ENCODE measurements at regions not wholly inside any gene's neighbourhood (a gene's known extent, or its start where the extent isn't known, plus 50 kb on each side); places are given as distances from the start of the nearest gene placed in this dataset.

DNA sequence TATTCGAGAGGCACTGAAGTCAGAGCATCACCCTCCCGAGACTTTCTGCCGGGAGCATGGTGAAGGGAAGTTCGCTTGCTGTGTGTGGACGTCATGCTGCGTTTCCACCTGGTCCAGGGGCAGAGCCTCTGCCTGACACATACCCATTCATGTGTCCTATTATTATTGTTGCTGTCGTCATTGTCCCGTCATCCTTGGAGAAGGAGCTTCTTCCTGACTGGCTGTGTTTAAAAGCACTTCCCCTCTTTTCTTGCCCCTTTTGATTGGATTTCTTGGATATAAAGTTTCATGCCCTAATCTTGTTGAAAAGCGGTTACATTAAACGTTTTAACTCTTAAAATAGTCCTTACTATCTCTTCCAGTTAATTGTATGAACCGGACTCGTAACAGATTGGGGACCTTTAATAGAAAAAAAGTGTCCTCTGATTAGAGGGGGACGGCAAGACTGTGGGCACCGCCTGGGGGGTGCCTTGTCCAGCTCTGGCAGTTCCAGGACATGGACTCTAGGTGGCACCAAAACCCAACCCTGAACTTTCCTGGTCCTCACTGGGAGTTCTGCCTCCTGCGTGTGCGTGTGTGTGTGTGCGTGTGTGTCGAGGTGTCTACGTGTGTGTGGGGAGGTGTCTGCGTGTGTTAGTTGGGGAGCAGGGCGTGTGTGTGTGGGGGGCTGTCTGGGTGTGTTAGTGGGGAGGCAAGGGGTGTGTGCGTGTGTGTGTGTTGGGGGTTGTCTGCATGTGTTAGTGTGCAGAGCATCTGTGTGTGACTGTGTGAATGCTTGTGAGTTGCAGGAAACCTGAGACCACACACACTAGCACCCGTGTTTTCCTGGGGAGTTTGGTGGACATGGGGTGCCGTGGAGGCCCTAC, 133.3 kb upstream of the CIBAR2 start:
- Histone ChIP-seq H3K4me1 (no peaks in the 10 kb centered on the region), H3K4me3 (no peak overlapping the region), H3K9me3 (no peaks in the 10 kb centered on the region), H3K27ac (no peak overlapping the region), H3K36me3 (no peaks in the 10 kb centered on the region), H3K27me3 (ENCODE audit: low read depth) (no peaks in the 10 kb centered on the region)
- ATAC-seq (peak; percentile 73 to 76), DNase-seq (peak; percentile 61)
- intact Hi-C loops (cut with DNase I), result no loop called here
- TF ChIP-seq, protein P1, sequence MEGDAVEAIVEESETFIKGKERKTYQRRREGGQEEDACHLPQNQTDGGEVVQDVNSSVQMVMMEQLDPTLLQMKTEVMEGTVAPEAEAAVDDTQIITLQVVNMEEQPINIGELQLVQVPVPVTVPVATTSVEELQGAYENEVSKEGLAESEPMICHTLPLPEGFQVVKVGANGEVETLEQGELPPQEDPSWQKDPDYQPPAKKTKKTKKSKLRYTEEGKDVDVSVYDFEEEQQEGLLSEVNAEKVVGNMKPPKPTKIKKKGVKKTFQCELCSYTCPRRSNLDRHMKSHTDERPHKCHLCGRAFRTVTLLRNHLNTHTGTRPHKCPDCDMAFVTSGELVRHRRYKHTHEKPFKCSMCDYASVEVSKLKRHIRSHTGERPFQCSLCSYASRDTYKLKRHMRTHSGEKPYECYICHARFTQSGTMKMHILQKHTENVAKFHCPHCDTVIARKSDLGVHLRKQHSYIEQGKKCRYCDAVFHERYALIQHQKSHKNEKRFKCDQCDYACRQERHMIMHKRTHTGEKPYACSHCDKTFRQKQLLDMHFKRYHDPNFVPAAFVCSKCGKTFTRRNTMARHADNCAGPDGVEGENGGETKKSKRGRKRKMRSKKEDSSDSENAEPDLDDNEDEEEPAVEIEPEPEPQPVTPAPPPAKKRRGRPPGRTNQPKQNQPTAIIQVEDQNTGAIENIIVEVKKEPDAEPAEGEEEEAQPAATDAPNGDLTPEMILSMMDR (IDR thresholded peaks at IDR 0.05), result peak; percentile 80

DNA sequence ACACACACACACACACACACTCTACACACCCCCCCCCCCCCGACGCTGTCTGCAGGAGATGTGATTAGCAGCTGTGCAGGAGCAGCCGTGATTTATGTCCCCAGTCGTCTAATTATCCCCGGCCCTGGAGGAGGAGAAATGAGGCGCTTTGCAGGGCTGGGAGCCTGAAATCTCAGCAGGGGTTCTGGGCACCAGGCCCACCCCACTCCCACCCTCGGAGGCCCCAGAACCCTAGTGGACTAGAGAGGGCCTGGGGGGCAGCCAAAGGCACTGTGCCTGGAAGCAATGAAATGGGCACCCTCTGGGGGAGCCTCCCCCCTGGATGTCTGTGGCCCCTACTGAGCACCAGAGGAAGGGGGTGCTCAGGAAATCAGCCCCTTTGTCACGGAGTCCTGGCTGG, 134.2 kb upstream of the CIBAR2 start:
- no peak overlapping the region for H3K4me3 ChIP-seq
- no peak for ATAC-seq
- DNase-seq, result no peak
- H3K36me3 ChIP-seq, result no peaks in the 10 kb centered on the region
- no peaks in the 10 kb centered on the region for H3K27me3 ChIP-seq (ENCODE audit: low read depth)
- intact Hi-C loops (cut with DNase I), result no loop called here
- H3K27ac ChIP-seq, result no peak overlapping the region
- no peaks in the 10 kb centered on the region for H3K9me3 ChIP-seq
- TF ChIP-seq, protein P1 (IDR thresholded peaks at IDR 0.05), result no peak
- H3K4me1 ChIP-seq, result no peaks in the 10 kb centered on the region

GRCh38 chr16:85246973-85247372, 134.7 kb upstream of the CIBAR2 start:
- H3K4me1 ChIP-seq, result no peaks in the 10 kb centered on the region
- no peak for ATAC-seq
- no peak overlapping the region for H3K4me3 ChIP-seq
- no peak overlapping the region for H3K27ac ChIP-seq
- TF ChIP-seq, protein P1 (IDR thresholded peaks at IDR 0.05), result no peak
- no peaks in the 10 kb centered on the region for H3K36me3 ChIP-seq
- no peak for DNase-seq
- H3K27me3 ChIP-seq (ENCODE audit: low read depth), result no peaks in the 10 kb centered on the region
- no peaks in the 10 kb centered on the region for H3K9me3 ChIP-seq
- intact Hi-C loops (cut with DNase I), result no loop called here

DNA sequence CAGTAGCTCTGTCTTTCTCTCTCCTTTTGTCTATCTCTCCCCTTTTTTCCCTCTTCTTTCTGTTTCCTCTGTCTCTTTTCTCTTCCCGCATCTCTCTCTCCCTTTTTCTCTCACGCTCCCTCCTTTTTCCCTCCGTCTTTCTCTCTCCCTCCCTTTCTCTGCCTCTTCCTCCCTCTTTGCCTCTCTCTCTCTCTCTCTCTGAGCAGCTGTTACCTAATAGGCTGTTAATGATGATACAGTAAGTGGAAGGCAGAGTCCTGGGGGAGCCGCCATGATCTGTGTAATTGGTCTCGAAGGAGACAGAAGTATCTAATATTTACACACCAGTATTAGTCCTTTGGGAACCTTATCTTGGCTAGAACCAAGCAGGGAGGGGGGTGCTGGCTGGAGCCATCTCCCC, 136.1 kb upstream of the CIBAR2 start:
- intact Hi-C loops (cut with DNase I), result no loop called here
- H3K36me3 ChIP-seq, result no peaks in the 10 kb centered on the region

GRCh38 chr16:85248857-85249256, 136.6 kb upstream of the CIBAR2 start:
- H3K27ac ChIP-seq, result no peak overlapping the region
- TF ChIP-seq, protein P1 (IDR thresholded peaks at IDR 0.05), result no peak
- DNase-seq (no peak), ATAC-seq (no peak)
- intact Hi-C loops (cut with DNase I), result no loop called here
- H3K27me3 ChIP-seq (ENCODE audit: low read depth), result no peaks in the 10 kb centered on the region
- H3K9me3 ChIP-seq, result no peaks in the 10 kb centered on the region
- no peaks in the 10 kb centered on the region for H3K36me3 ChIP-seq
- no peak overlapping the region for H3K4me3 ChIP-seq
- H3K4me1 ChIP-seq, result no peaks in the 10 kb centered on the region

More for the DNA sequence above, 136.1 kb upstream of the CIBAR2 start:
- H3K27me3 ChIP-seq (ENCODE audit: low read depth), result no peaks in the 10 kb centered on the region
- H3K4me1 ChIP-seq, result no peaks in the 10 kb centered on the region
- no peak for ATAC-seq
- DNase-seq, result no peak
- no peak overlapping the region for H3K4me3 ChIP-seq
- no peak overlapping the region for H3K27ac ChIP-seq
- TF ChIP-seq, protein P1 (IDR thresholded peaks at IDR 0.05), result no peak
- no peaks in the 10 kb centered on the region for H3K9me3 ChIP-seq

Measured in lower lobe of right lung (tissue), 2 donors.